ENCODE measurements at regions not wholly inside any gene's neighbourhood (a gene's known extent, or its start where the extent isn't known, plus 50 kb on each side); places are given as distances from the start of the nearest gene placed in this dataset.

DNA sequence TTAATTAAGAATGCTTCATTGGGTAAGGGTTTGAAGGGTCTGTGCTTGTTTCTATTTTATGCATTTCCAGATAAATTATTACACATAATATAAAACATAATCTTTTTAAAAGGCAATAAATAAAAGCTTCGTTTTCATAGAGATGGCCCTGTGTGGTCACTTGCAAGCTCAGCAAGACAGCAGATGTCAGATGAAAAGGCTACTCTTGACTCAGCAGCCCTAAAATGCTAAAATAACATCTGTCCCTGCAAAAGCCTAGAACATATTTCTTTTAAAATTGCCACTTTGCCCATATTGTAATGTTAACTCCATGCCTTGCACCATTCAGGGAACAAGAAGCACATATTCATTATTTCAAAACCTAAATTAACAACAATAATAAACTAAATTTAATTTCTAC lies 349.4 kb downstream of the CNTN3 start:
- TF ChIP-seq EZH2 (IDR thresholded peaks at IDR 0.05; ENCODE audit: insufficient read depth, poor library complexity, severe bottlenecking), result no peak
- no peak for TF ChIP-seq EZH2phosphoT487 (IDR thresholded peaks at IDR 0.05; ENCODE audit: insufficient read depth, low read depth)

Data from GM23248 (cell line).